GM12878 (cell line): ENCODE measurements at regions not wholly inside any gene's neighbourhood (a gene's known extent, or its start where the extent isn't known, plus 50 kb on each side); places are given as distances from the start of the nearest gene placed in this dataset.

Experiments
- ATAC-seq: fragments of 200-7000 bp; cut with Tn5 transposase; 3 replicates; pipeline ENCODE4 v1.9.1; 2020; ENCODE audit warnings: mild to moderate bottlenecking, moderate library complexity
- BruUV-seq: library from RNA; stranded (reverse); fragments of 400-500 nt; replicated peaks from 2 replicates; lab custom pipeline; 2021; lab: Mats Ljungman, UMichigan
- CTCF ChIA-PET: fragments of 300-600 bp; sonication (Branson Sonifier 250); formaldehyde crosslinking; extraction: SDS; loops from one replicate; lab custom pipeline; 2021; ENCODE audit warnings: inconsistent platforms; lab: Yijun Ruan, JAX
- POLR2A ChIA-PET: fragments of 350-600 bp; formaldehyde crosslinking; extraction: SDS; loops from one replicate; lab custom pipeline; 2021; ENCODE audit warnings: inconsistent platforms; lab: Charles Lee
- RAD21 ChIA-PET: fragments of 300-600 bp; sonication (Branson Sonifier 250); formaldehyde crosslinking; loops from one replicate; lab custom pipeline; 2023; ENCODE audit warnings: antibody characterized with exemption; ENCODE audit not compliant: unreplicated experiment; lab: Charles Lee
- SMC1A ChIA-PET: fragments of 300-600 bp; sonication (Branson Sonifier 250); formaldehyde crosslinking; loops from one replicate; lab custom pipeline; 2023; ENCODE audit not compliant: unreplicated experiment, uncharacterized antibody; lab: Charles Lee
- DNase-seq: peaks from one replicate; pipeline ENCODE4 v3.0.0-alpha.2; 2011; ENCODE audit warnings: low read depth, low spot score
- FAIRE-seq: peaks from 3 replicates; lab custom pipeline; 2011; peaks lifted over from hg19 to GRCh38; lab: Jason Lieb, UNC
- H2AFZ ChIP-seq: 2 replicates; pipeline ENCODE4 v1.6.0; 2011; ENCODE audit warnings: low read depth, low read length, control low read depth; ENCODE audit not compliant: control insufficient read depth
- H3K27ac ChIP-seq: 2 replicates; pipeline ENCODE4 v1.5.1; 2011; ENCODE audit warnings: control low read depth; ENCODE audit not compliant: control insufficient read depth, insufficient read depth
- H3K27me3 ChIP-seq, 2 experiments: replicated peaks in 1 of 2; 2 replicates each; pipeline versions ENCODE4 v1.6.0 to v1.6.1; 2011; ENCODE audit warnings: low read length in 1 of 2; ENCODE audit not compliant: control insufficient read depth in 2 of 2, insufficient read depth in 2 of 2
- H3K36me3 ChIP-seq, 2 experiments: 2 replicates each; pipeline ENCODE4 v1.5.1; 2011; ENCODE audit warnings: low read length in 1 of 2; ENCODE audit not compliant: control insufficient read depth in 2 of 2, insufficient read depth in 2 of 2
- H3K4me1 ChIP-seq: 2 replicates; pipeline ENCODE4 v1.6.1; 2011; ENCODE audit warnings: mild to moderate bottlenecking, low read length, moderate library complexity, mixed read lengths; ENCODE audit not compliant: control insufficient read depth, insufficient read depth
- H3K4me2 ChIP-seq: 2 replicates; pipeline ENCODE4 v1.6.0; 2011; ENCODE audit warnings: control low read depth; ENCODE audit not compliant: control insufficient read depth, insufficient read depth
- H3K4me3 ChIP-seq: fragments of 200-600 bp; sonication (generic); 2 replicates; pipeline ENCODE4 v1.5.1; 2016
- H3K79me2 ChIP-seq: 2 replicates; pipeline ENCODE4 v1.6.0; 2011; ENCODE audit warnings: low read length; ENCODE audit not compliant: control insufficient read depth, insufficient read depth
- H3K9ac ChIP-seq: 2 replicates; pipeline ENCODE4 v1.8.0; 2011; ENCODE audit warnings: low read length, control low read depth, mixed read lengths; ENCODE audit not compliant: control insufficient read depth, insufficient read depth
- H3K9me3 ChIP-seq: replicated peaks from 3 replicates; pipeline ENCODE4 v1.5.1; 2011; ENCODE audit warnings: mild to moderate bottlenecking, low read length; ENCODE audit not compliant: control insufficient read depth, insufficient read depth
- H4K20me1 ChIP-seq: 2 replicates; pipeline ENCODE4 v1.6.0; 2011; ENCODE audit not compliant: control insufficient read depth, insufficient read depth
- ATF2 ChIP-seq: IDR thresholded peaks from 2 replicates; pipeline ENCODE4 v1.6.1; 2012; ENCODE audit warnings: low read length, inconsistent platforms
- CBX5 ChIP-seq: sonication (generic); IDR thresholded peaks from 2 replicates; pipeline ENCODE4 v1.6.1; 2016; ENCODE audit warnings: low read depth, moderate library complexity, mild to moderate bottlenecking, inconsistent platforms
- CEBPZ ChIP-seq: fragments of 150-350 bp; IDR thresholded peaks from 2 replicates; pipeline ENCODE4 v1.6.1; 2016; ENCODE audit warnings: low read depth, low read length
- FOS ChIP-seq: IDR thresholded peaks from 3 replicates; pipeline ENCODE4 v1.6.1; 2011; ENCODE audit warnings: borderline replicate concordance; ENCODE audit not compliant: insufficient read length; ENCODE audit errors: extremely low read depth
- NR2F1 ChIP-seq: fragments of 450-650 bp; conservative IDR thresholded peaks from 2 replicates; pipeline ENCODE4 v1.6.1; 2017; ENCODE audit warnings: mild to moderate bottlenecking
- POLR2A ChIP-seq: IDR thresholded peaks from 2 replicates; pipeline ENCODE4 v1.6.1; 2011; ENCODE audit warnings: low read depth, mild to moderate bottlenecking, low read length
- POLR2AphosphoS5 ChIP-seq: IDR thresholded peaks from 2 replicates; pipeline ENCODE4 v1.6.1; 2011; ENCODE audit warnings: mild to moderate bottlenecking, low read length, inconsistent platforms
- RFX5 ChIP-seq: IDR thresholded peaks from 2 replicates; pipeline ENCODE4 v1.6.1; 2011; ENCODE audit warnings: low read depth, low read length, improper control_type of control experiment
- SIX5 ChIP-seq: IDR thresholded peaks from 2 replicates; pipeline ENCODE4 v1.6.1; 2011; ENCODE audit warnings: mild to moderate bottlenecking, low read depth, low read length, moderate library complexity; ENCODE audit not compliant: severe bottlenecking
- SREBF2 ChIP-seq: IDR thresholded peaks from 2 replicates; pipeline ENCODE4 v1.6.1; 2012; ENCODE audit warnings: mild to moderate bottlenecking, low read length
- SRF ChIP-seq, 2 experiments: IDR thresholded peaks; 2 replicates each; pipeline ENCODE4 v1.6.1; 2011; ENCODE audit warnings: low read depth in 2 of 2, low read length in 2 of 2, mild to moderate bottlenecking in 1 of 2, moderate library complexity in 1 of 2
- TCF3 ChIP-seq: IDR thresholded peaks from 2 replicates; pipeline ENCODE4 v1.6.1; 2012; ENCODE audit warnings: low read depth, mild to moderate bottlenecking, low read length, borderline replicate concordance; ENCODE audit not compliant: insufficient read depth
- YBX1 ChIP-seq: fragments of 450-650 bp; IDR thresholded peaks from 2 replicates; pipeline ENCODE4 v1.6.1; 2016; ENCODE audit warnings: antibody characterized with exemption
- ZZZ3 ChIP-seq: IDR thresholded peaks from 2 replicates; pipeline ENCODE4 v1.6.1; 2011; ENCODE audit warnings: low read depth; ENCODE audit not compliant: control insufficient read depth, insufficient read length
- WGBS: methylation state at CpG from one replicate; pipeline ENCODE4 v1.1.6; 2016; ENCODE audit warnings: low lambda C conversion rate; ENCODE audit not compliant: insufficient replicate concordance, insufficient coverage; ENCODE audit errors: missing lambda C conversion rate; 5-methylcytosine and 5-hydroxymethylcytosine counted together
- in situ Hi-C: fragments of 300-500 bp; cut with MboI; formaldehyde crosslinking; loops from 9 replicates; pipeline ENCODE4 v1.14.3; 2018; ENCODE audit warnings: mixed read lengths
- intact Hi-C: fragments of 100-400 bp; cut with micrococcal nuclease; formaldehyde crosslinking; loops from one replicate; pipeline ENCODE4 v1.14.2; 2022; ENCODE audit not compliant: unreplicated experiment

- TF ChIP-seq CEBPZ = no peak
- no peak for TF ChIP-seq SREBF2
- no peak for TF ChIP-seq POLR2A
- TF ChIP-seq SIX5 = no peak
Measured at GRCh38 chr10:94180576-94180975, 182.2 kb downstream of the NOC3L start (continued).

GRCh38 chr10:94183666-94184264 is 179.0 kb downstream of the NOC3L start:
- no peaks in the 10 kb centered on the region for H4K20me1 ChIP-seq
- SMC1A ChIA-PET = interaction anchor here (1.3 kb wide), 1 partner anchor 24 kb away, joined by 3 read pairs; no protein-coding TSS in a partner anchor
- no peak overlapping the region for H3K4me3 ChIP-seq
- H3K4me2 ChIP-seq = no peak overlapping the region
- H3K9ac ChIP-seq = no peak overlapping the region
- TF ChIP-seq SRF (IDR thresholded peaks at IDR 0.05; ENCODE audit: low read depth in 2 of 2, low read length in 2 of 2) = no peak
- TF ChIP-seq NR2F1 = no peak
- TF ChIP-seq TCF3 = no peak
- no peak for TF ChIP-seq ZZZ3
- no peak for TF ChIP-seq POLR2AphosphoS5
- no peak for TF ChIP-seq FOS
- no peak for TF ChIP-seq CBX5
- no peak for TF ChIP-seq YBX1
- no peak for TF ChIP-seq ATF2
- no peak for TF ChIP-seq RFX5
- no peaks in the 10 kb centered on the region for H3K4me1 ChIP-seq
- DNase-seq = no peak
- no TSS peak for BruUV-seq
- peak; percentile 33; the same call in 2 of the 3 replicates for ATAC-seq
- POLR2A ChIA-PET = no interaction called here
- in situ Hi-C loops = no loop called here
- 23% methylated on average over 7 of the region's 7 CpGs for WGBS
- H3K27me3 ChIP-seq = no peaks in the 10 kb centered on the region
- no peak overlapping the region for H2AFZ ChIP-seq
- intact Hi-C loops = no loop called here
- CTCF ChIA-PET = no interaction called here
- no peaks in the 10 kb centered on the region for H3K9me3 ChIP-seq
- no peak for FAIRE-seq
- no peaks in the 10 kb centered on the region for H3K79me2 ChIP-seq
- no peak overlapping the region for H3K27ac ChIP-seq
- RAD21 ChIA-PET = no interaction called here
- no peaks in the 10 kb centered on the region for H3K36me3 ChIP-seq
